GM23248 (cell line): ENCODE measurements at regions not wholly inside any gene's neighbourhood (a gene's known extent, or its start where the extent isn't known, plus 50 kb on each side); places are given as distances from the start of the nearest gene placed in this dataset.

ENCODE experiments used
- DNase-seq: peaks from one replicate; pipeline ENCODE4 v3.0.0-alpha.2; 2015
- H2AFZ ChIP-seq: fragments of 200-600 bp; sonication (generic); 2 replicates; pipeline ENCODE4 v1.6.1; 2016; ENCODE audit warnings: antibody characterized with exemption
- H3F3A ChIP-seq: fragments of 200-600 bp; sonication (generic); 2 replicates; pipeline ENCODE4 v1.6.1; 2016; ENCODE audit warnings: mild to moderate bottlenecking, antibody characterized with exemption, mixed run types; ENCODE audit not compliant: insufficient read depth
- H3K27ac ChIP-seq: fragments of 200-600 bp; sonication (generic); 2 replicates; pipeline ENCODE4 v1.5.1; 2016; ENCODE audit warnings: mild to moderate bottlenecking
- H3K27me3 ChIP-seq: fragments of 200-600 bp; sonication (generic); replicated peaks from 2 replicates; pipeline ENCODE4 v1.6.1; 2016; ENCODE audit warnings: mild to moderate bottlenecking; ENCODE audit not compliant: insufficient read depth
- H3K36me3 ChIP-seq: fragments of 200-600 bp; sonication (generic); 2 replicates; pipeline ENCODE4 v1.6.1; 2016; ENCODE audit warnings: low read depth, mild to moderate bottlenecking
- H3K4me1 ChIP-seq: fragments of 200-600 bp; sonication (generic); 2 replicates; pipeline ENCODE4 v1.6.1; 2016; ENCODE audit warnings: mild to moderate bottlenecking; ENCODE audit not compliant: insufficient read depth
- H3K4me2 ChIP-seq: fragments of 200-600 bp; sonication (generic); one replicate; pipeline ENCODE4 v1.6.1; 2016; ENCODE audit warnings: mild to moderate bottlenecking; ENCODE audit not compliant: unreplicated experiment
- H3K4me3 ChIP-seq: fragments of 200-600 bp; sonication (generic); 2 replicates; pipeline ENCODE4 v1.5.1; 2016; ENCODE audit warnings: mild to moderate bottlenecking
- H3K79me2 ChIP-seq: fragments of 200-600 bp; sonication (generic); 2 replicates; pipeline ENCODE4 v1.6.1; 2016; ENCODE audit warnings: mild to moderate bottlenecking; ENCODE audit not compliant: insufficient read depth
- H3K9ac ChIP-seq: fragments of 200-600 bp; sonication (generic); 2 replicates; pipeline ENCODE4 v1.6.1; 2016; ENCODE audit warnings: mild to moderate bottlenecking
- H3K9me2 ChIP-seq: fragments of 200-600 bp; sonication (generic); 2 replicates; pipeline ENCODE4 v1.6.1; 2016; ENCODE audit warnings: mixed run types, mild to moderate bottlenecking, moderate library complexity; ENCODE audit not compliant: insufficient read depth
- H3K9me3 ChIP-seq: fragments of 200-600 bp; sonication (generic); one replicate; pipeline ENCODE4 v1.6.1; 2017; ENCODE audit warnings: low read depth
- H4K20me1 ChIP-seq: fragments of 200-600 bp; sonication (generic); 2 replicates; pipeline ENCODE4 v1.6.0; 2016; ENCODE audit not compliant: insufficient read depth
- EZH2 ChIP-seq: fragments of 200-600 bp; sonication (generic); IDR thresholded peaks from 2 replicates; pipeline ENCODE4 v1.6.1; 2018; ENCODE audit warnings: antibody characterized with exemption, mild to moderate bottlenecking; ENCODE audit not compliant: insufficient read depth, poor library complexity, severe bottlenecking
- EZH2phosphoT487 ChIP-seq: fragments of 200-600 bp; sonication (generic); IDR thresholded peaks from 2 replicates; pipeline ENCODE4 v1.6.1; 2018; ENCODE audit warnings: antibody characterized with exemption, moderate library complexity, mild to moderate bottlenecking, low read depth; ENCODE audit not compliant: insufficient read depth
- WGBS, 2 experiments: methylation state at CpG; one replicate each; pipeline ENCODE4 v1.1.6; 2015 to 2017; ENCODE audit warnings: low lambda C conversion rate in 2 of 2, low coverage in 1 of 2; ENCODE audit errors: missing lambda C conversion rate in 2 of 2; 5-methylcytosine and 5-hydroxymethylcytosine counted together
- in situ Hi-C: fragments of 300-500 bp; cut with MboI; formaldehyde crosslinking; loops from 2 replicates; pipeline ENCODE4 v1.15.0; 2020

GRCh38 chr11:134579724-134580609 lies 167.9 kb upstream of the B3GAT1 start:
- Histone ChIP-seq H3K36me3 (no peaks in the 10 kb centered on the region), H2AFZ (no peak overlapping the region)

GRCh38 chr11:134578807-134579723 lies 167.0 kb upstream of the B3GAT1 start:
- Histone ChIP-seq H3K27me3 (no peaks in the 10 kb centered on the region), H4K20me1 (no peaks in the 10 kb centered on the region), H3K4me3 (no peak overlapping the region), H3F3A (no peaks in the 10 kb centered on the region), H3K9me2 (no peaks in the 10 kb centered on the region), H3K4me2 (no peak overlapping the region), H3K9me3 (no peaks in the 10 kb centered on the region), H2AFZ (no peak overlapping the region), H3K4me1 (no peaks in the 10 kb centered on the region), H3K9ac (no peak overlapping the region), H3K27ac (no peak overlapping the region), H3K79me2 (no peaks in the 10 kb centered on the region), H3K36me3 (no peaks in the 10 kb centered on the region)
- 49 to 51% methylated on average over 22 of the region's 22 CpGs for WGBS, 2 experiments
- no peak for DNase-seq
- in situ Hi-C loops = no loop called here
- TF ChIP-seq EZH2phosphoT487 (no peak), EZH2 (no peak)

More at GRCh38 chr11:134579724-134580609, 167.9 kb upstream of the B3GAT1 start:
- no peak overlapping the region for H3K4me2 ChIP-seq
- H3K9ac ChIP-seq = no peak overlapping the region
- no peak overlapping the region for H3K4me3 ChIP-seq
- TF ChIP-seq EZH2phosphoT487 = no peak
- no peak for TF ChIP-seq EZH2
- no peak overlapping the region for H3K27ac ChIP-seq
- no peaks in the 10 kb centered on the region for H3F3A ChIP-seq
- no peaks in the 10 kb centered on the region for H4K20me1 ChIP-seq
- H3K9me3 ChIP-seq = no peaks in the 10 kb centered on the region
- no peaks in the 10 kb centered on the region for H3K27me3 ChIP-seq
- WGBS, 2 experiments = 38 to 39% methylated on average over 15 to 16 of the region's 16 CpGs
- DNase-seq = no peak
- in situ Hi-C loops = no loop called here
- H3K4me1 ChIP-seq = no peaks in the 10 kb centered on the region
- H3K9me2 ChIP-seq = no peaks in the 10 kb centered on the region
- no peaks in the 10 kb centered on the region for H3K79me2 ChIP-seq

DNA sequence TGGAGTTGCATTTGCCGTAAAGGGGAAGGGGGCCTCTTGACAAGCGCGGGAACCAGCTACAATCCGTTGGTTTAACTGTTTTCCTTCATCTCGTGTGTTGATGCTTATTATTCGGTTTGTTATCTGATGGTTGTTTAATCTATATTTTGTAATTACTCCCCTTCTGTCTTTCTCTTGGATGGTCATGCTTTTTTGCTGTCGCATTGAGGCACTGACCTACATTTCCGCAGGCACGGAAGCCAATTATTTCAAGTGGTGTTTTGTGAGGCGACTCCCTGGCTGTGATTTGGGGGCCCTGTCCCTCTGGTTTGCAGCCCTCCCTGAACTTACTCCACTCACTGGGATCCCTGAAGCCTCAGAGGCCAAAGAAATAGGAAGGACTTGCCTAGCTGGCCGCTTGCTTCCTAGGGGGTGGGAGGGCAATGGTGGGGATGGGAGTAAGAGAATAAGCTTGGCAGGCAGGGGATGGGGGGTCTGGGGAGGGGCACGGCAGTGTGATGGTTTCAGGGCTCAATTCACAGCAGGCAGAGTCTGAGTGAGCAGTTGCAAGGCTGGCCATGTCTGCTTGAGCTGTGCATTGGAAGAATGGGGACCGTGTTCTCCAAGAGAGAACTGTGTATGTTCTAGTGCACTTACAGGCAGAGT lies 165.8 kb upstream of the B3GAT1 start:
- Histone ChIP-seq H2AFZ (no peak overlapping the region), H3K9me2 (no peaks in the 10 kb centered on the region), H3K4me1 (no peaks in the 10 kb centered on the region), H3K79me2 (no peaks in the 10 kb centered on the region), H4K20me1 (no peaks in the 10 kb centered on the region), H3K9ac (no peak overlapping the region), H3K4me3 (no peak overlapping the region), H3K27me3 (no peaks in the 10 kb centered on the region), H3K36me3 (no peaks in the 10 kb centered on the region), H3K27ac (no peak overlapping the region), H3K4me2 (no peak overlapping the region), H3K9me3 (no peaks in the 10 kb centered on the region), H3F3A (no peaks in the 10 kb centered on the region)
- TF ChIP-seq EZH2 (no peak), EZH2phosphoT487 (no peak)
- 45% methylated on average over 13 of the region's 13 CpGs for WGBS, 2 experiments
- in situ Hi-C loops = no loop called here
- no peak for DNase-seq

GRCh38 chr11:134576721-134577171 lies 164.7 kb upstream of the B3GAT1 start:
- Histone ChIP-seq H3F3A (no peaks in the 10 kb centered on the region), H3K27ac (no peak overlapping the region), H4K20me1 (no peaks in the 10 kb centered on the region), H3K9me2 (no peaks in the 10 kb centered on the region), H3K9me3 (no peaks in the 10 kb centered on the region), H3K27me3 (no peaks in the 10 kb centered on the region), H3K4me3 (no peak overlapping the region), H3K79me2 (no peaks in the 10 kb centered on the region), H3K4me1 (no peaks in the 10 kb centered on the region), H3K9ac (no peak overlapping the region), H3K4me2 (no peak overlapping the region), H2AFZ (no peak overlapping the region), H3K36me3 (no peaks in the 10 kb centered on the region)
- in situ Hi-C loops = no loop called here
- WGBS, 2 experiments = 20% methylated on average over 8 of the region's 8 CpGs
- no peak for TF ChIP-seq EZH2
- TF ChIP-seq EZH2phosphoT487 = no peak
- no peak for DNase-seq
